GM21723 (cell line): ENCODE measurements at regions not wholly inside any gene's neighbourhood (a gene's known extent, or its start where the extent isn't known, plus 50 kb on each side); places are given as distances from the start of the nearest gene placed in this dataset.

Experiments used
- ATAC-seq: cut with Tn5 transposase; IDR thresholded peaks from one replicate; pipeline ENCODE4 v1.9.1; 2021; ENCODE audit warnings: mild to moderate bottlenecking, moderate library complexity; ENCODE audit not compliant: unreplicated experiment

- ATAC-seq = no peak
Measured at GRCh38 chr11:109150581-109150980, 271.4 kb upstream of the C11orf87 start.

GRCh38 chr11:109153836-109154235 lies 268.2 kb upstream of the C11orf87 start:
- ATAC-seq = no peak

DNA sequence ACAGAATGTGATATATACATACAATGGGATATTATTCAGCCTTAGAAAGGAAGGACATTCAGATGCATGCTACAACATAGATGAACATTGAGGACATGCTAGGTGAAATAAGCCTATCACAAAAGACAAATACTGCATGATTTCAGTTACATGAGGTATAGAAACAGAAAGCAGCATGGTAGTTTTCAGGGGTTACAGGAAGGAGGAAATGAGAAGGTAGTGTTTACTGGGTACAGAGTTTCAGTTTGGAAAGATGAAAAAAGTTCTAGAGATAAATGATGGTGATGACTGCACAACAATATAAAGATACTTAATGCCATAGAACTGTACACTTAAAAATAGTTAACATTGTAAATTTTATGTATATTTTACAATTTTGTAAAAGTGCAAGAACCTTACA lies 266.7 kb upstream of the C11orf87 start:
- ATAC-seq = peak; percentile 77

DNA sequence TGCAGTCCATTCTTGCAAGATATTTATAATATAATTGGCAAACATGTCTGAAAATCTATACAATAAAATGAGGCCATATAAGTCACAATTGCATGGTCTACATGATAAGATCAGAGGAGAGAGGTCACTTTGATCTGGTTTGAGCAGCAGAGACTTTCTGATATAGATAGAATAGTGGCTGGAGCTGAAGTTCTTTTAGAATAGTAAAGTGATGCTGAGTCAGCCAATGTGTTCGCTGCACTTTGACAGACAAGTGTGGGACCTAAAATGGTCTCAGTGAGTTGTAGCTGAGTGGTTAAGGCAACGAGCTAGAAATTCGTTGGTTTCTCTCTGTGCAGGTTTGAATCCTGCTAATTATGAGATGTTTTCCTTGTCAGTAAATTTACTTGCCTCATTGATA lies 257.0 kb upstream of the C11orf87 start:
- ATAC-seq = no peak

GRCh38 chr11:109166441-109166840 lies 255.5 kb upstream of the C11orf87 start:
- ATAC-seq = no peak

GRCh38 chr11:109173504-109173903 lies 248.5 kb upstream of the C11orf87 start:
- no peak for ATAC-seq

DNA sequence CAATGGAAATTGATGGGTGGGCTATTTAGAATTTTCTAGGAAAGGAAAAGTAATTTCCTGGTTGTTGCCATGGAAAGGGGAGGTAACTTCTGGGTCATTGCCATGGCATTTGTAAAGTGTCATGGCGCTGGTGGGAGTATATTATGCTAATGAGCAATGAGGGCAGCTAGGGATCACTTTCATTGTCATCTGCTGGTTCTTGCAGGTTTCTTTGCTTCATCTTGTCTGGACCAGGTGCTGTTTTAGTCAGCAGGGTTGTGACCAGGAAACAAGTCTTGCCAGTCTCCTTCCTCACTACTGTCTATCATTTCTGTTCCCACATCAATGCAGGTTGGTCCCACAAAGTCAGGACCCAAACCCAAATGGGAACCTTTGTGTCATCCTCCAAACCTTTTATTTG lies 237.6 kb upstream of the C11orf87 start:
- no peak for ATAC-seq

GRCh38 chr11:109192864-109193263 lies 229.1 kb upstream of the C11orf87 start:
- ATAC-seq = no peak

DNA sequence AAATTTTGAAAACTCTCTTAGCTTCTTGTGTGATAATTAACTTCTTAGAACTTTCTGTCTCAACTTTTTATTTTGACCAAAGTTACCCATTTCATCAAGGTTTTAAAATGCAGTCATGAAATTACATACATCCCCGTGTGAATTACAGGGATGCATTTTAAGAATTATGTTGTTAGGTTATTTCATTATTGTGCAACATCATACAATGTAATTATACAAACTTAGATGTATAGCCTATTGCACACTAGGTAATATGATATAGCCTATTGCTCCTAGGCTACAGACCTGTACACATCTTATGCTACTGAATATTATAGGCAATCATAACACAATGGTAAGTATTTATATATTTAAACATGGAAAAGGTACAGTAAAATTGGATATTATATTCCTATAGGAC lies 228.1 kb upstream of the C11orf87 start:
- ATAC-seq = no peak

DNA sequence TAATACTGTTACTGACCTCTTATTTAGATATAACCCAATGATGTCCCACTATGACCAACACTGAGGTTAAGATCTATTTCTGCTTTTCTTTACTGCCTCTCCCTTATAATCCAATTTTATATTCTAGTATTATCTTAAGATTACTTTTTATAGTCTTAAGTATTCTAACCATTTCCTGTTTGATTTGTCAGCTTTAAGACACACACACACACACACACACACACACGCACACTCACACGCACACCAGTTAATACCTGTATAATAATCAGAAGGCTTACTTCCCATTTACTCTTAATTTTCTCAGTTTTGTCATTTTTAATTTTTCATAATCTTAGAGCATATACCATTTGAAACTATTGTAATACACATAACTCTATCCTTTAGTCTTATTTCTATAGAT lies 226.0 kb upstream of the C11orf87 start:
- no peak for ATAC-seq

DNA sequence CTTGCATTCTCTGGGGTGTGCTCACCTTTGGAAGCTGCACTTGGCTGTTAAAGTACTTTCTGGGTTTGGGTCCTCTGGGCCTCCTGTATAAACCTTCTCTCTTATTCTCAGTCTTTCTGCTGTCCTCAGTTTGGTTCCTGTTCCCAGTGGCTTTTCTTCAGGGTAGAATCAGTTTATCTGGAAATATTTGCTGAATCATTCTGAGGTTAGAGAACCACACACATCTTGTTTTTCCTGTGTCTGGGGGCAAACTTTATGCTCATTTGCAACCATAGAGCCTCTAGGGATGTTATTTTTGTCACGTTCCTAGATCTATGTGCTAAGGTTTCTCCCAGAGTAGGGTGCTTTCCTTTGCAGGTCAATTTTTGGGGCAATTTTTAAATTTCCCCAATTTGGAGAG lies 224.3 kb upstream of the C11orf87 start:
- no peak for ATAC-seq

DNA sequence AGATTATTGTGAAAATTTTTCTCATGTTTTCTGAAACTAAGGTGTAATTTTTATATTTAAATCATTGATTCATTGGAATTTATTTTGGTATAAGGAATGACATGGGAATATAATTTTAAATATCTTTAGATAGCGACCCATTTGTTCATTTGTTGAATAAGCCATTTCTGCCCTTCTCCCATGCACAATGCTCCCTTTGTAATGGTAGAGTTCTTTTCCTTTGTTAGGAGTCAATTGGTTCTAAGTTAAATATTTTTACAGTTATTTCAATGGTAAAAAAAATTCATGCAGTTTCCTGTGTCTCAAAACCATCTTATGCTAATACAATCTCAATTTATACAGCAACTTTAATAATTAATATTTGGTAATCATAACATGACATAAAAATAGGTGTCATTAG lies 218.8 kb upstream of the C11orf87 start:
- no peak for ATAC-seq

DNA sequence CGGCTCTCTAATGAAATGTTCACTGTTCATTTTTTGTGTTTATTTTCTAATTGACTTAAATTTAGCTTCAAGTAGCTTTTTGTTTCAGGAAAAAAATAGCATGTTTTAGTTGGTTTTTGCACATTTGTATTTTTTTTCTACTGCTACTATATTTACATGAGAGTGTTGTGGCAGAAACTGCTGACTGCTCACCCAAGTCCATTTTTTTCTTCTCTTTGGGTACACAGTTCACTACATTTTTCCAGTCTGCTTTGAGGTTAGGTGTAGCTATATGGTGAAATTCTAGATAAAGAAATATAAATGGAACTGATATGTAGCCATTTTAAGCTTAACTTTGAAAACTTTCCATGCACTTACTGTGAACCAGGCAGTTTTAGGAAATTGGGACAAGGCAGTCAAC lies 216.7 kb upstream of the C11orf87 start:
- no peak for ATAC-seq

DNA sequence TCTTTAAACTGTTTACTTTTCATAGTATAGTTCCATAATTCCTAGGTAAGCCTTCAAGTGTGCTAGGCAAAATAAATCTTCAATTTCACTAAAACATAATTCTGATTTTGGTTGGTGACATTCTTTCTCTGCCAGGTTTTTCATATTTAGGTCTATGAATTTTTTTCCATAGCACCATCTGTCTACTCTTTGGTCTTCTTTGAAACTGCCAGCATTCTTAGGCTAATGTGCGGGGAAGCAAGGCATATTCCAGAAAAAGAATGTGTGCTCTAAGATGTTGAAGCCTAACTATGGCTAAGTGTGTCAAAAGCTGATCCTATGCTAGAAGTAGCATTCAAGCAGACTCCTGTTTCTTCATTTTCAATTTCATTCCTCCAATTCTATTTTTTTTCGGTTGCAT lies 213.9 kb upstream of the C11orf87 start:
- ATAC-seq = no peak

- ATAC-seq = no peak
Measured at GRCh38 chr11:109209572-109209971, 212.4 kb upstream of the C11orf87 start.

DNA sequence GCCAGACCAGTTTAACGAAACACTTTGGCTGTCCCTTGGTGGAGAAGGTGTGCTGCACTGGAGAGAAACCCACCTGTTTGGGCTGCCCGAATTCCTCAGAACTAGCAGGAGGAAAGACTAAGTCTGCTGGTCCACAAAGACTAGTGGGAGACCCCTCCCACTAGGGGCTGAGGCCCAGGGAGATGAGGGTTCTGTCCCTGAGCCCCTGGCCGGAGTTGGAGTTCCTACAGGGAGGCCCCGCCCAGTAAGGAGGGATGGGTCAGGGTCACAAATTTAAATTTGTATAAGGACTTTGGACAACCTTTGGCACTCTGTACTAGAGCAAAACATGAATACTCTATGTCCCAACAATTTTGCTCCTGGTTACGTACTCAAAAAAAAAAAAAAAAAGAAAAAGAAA lies 200.8 kb upstream of the C11orf87 start:
- ATAC-seq = no peak

GRCh38 chr11:109222761-109223160 lies 199.2 kb upstream of the C11orf87 start:
- ATAC-seq = no peak

GRCh38 chr11:109223451-109223850 lies 198.5 kb upstream of the C11orf87 start:
- no peak for ATAC-seq

DNA sequence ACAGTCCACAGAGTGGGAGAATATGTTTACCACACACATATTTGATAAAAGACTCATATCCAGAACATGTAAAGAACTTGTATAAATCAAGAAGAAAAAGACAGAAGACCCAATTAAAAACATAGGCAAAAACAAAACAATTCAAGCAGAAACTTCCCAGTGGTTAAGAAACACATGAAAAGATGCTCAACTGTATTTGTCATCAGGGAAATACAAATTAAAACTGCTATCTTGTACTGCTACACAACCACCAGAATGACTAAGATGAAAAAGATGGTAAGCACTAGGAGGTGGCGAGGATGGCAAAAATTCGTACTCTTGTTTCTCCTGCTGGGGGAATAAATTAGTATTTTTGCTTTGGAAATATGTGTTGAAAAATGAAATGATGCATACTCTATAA lies 192.3 kb upstream of the C11orf87 start:
- no peak for ATAC-seq

GRCh38 chr11:109236188-109236587 lies 185.8 kb upstream of the C11orf87 start:
- no peak for ATAC-seq

DNA sequence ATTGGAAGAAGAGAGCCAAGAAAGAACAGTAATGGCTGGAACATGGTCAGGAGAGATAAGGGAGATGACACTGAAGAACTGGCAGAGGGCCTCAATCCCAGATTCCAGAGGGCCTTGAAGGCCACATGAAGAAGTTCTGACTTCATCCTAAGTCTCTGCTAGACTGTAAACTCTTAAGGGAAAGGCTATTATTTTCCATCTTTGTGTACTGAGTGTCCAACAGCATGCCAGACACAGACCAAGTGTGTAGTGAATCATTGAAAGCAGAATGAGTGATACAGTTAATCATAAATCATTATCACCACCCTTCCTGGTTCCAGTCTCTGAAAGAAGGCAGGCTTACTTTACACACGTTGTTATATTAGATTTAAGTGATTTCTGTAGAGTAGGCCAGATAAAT lies 185.3 kb upstream of the C11orf87 start:
- no peak for ATAC-seq

DNA sequence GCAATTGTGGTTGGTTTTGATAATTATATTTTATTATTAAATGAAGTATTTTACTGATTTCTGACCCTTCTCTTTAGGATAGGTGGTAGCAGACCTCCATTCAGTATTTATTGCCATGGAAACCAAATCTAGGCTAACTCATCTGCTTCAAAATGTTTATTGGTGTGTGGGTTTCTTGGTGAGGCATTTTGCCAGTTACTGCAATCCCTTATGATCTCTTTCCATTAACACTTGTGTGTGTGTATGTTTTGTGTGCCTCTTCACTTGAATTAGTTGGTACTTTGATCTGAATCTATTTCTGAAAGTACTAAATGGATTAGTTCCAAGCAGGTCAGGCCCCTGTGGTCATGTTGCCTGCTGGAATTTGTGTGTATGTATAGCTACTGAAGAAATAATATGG lies 184.4 kb upstream of the C11orf87 start:
- no peak for ATAC-seq

DNA sequence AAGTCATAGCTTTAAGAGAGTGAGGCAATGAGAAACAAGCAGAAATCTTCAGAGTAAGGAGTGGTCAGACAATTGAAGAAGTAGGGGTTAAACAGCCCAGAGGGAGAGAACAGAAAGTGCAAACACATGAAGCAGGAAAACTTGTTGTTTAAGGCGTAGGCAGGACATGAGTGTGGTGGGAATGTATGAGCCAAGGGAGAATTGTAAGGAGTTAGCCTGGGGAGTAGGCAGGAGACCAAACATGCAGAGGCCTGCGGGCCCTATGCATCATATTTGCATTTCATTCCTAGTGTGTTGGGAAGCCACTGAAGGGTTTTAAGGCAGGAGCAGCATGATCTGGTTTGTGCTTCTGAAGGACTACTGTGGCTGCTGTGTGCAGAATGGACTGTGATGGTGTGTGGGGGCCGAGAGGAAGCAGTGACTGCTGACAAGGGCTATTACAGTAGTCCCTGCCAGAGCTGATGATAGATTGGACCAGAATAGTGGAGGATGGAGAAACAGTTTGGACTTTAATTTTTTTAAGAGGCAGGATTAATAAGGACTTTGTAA lies 179.9 kb upstream of the C11orf87 start:
- no peak for ATAC-seq

DNA sequence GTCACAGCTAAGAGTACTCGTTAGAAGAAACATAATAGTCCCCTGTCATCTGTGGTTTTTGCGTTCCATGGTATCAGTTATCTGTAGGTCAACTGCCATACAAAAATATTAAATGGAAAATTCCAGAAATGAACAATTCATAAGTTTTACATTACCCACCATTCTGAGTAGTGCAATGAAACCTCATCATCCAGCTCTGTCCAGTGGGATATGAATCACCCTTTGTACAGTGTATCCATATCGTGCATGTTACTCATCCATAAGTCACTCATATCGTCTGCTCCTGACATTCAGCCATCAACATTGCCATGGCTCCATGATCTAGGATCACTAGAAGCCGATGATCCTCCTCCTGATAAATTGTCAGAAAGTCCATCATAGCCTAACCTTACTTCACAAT lies 174.9 kb upstream of the C11orf87 start:
- no peak for ATAC-seq
